ENCODE measurements at regions not wholly inside any gene's neighbourhood (a gene's known extent, or its start where the extent isn't known, plus 50 kb on each side); places are given as distances from the start of the nearest gene placed in this dataset.
"Not testable (repeated sequence)": the region's sequence is repeated elsewhere in the genome, so short reads cannot be mapped to it uniquely, and the experiment has no call there.

DNA sequence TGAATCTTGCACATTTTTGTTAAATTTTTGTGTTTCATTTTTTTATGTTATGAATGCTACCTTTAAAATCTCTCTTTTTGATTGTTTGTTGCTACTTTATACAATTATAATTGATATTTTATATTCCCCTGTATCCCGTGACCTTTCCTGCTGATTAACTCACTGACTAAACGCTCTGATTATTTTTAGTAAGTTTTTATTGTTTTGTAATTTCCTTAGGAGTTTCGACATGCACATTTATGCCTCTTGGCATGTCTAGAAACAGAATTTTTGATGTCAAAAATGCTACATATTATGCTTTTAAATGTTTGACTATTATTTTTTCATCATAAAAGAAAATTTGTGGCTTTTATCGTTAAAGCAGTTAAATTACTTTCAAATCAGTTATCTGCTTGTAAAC lies 1131.6 kb upstream of the TMEFF2 start:
- DNase-seq (ENCODE audit: low spot score), result no peak

DNA sequence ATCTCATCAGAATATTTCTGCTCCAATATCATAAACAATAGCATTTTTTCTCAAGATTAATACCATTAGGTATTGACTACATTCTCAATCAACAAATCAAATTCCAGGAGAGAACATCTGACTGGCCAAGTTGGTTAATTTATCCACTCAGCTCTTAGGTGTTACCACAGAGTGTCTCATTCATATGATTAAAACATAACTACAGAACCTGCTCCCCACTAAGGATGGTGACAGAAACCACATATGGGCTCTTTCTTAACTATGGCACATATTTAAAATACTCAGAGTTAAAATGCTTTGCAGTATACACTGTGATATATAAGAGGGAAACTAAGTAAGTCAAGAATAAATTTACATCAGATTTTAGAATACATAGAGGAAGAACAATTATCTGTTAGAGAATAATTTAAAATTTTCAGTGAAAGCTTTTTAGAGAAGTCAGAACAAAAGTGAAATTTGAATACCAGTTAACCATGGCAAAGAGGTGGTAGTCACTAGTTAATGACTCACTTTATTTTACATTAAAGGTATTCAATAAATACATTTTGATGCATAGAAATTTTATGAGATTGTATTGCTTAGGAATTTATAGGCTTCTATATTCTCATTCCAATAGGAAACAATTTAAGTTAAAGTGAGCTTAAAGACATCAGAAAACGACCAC lies 1120.8 kb upstream of the TMEFF2 start:
- DNase-seq (ENCODE audit: low spot score), result no peak

- no peak for DNase-seq (ENCODE audit: low spot score)
These were observed 1108.7 kb upstream of the TMEFF2 start for GRCh38 chr2:193303464-193303863.

GRCh38 chr2:193294371-193294770 lies 1099.6 kb upstream of the TMEFF2 start:
- DNase-seq (ENCODE audit: low spot score), result no peak

- no peak for DNase-seq (ENCODE audit: low spot score)
These were observed 1084.6 kb upstream of the TMEFF2 start for GRCh38 chr2:193279361-193279760.

GRCh38 chr2:193276988-193277387 lies 1082.3 kb upstream of the TMEFF2 start:
- no peak for DNase-seq (ENCODE audit: low spot score)

DNA sequence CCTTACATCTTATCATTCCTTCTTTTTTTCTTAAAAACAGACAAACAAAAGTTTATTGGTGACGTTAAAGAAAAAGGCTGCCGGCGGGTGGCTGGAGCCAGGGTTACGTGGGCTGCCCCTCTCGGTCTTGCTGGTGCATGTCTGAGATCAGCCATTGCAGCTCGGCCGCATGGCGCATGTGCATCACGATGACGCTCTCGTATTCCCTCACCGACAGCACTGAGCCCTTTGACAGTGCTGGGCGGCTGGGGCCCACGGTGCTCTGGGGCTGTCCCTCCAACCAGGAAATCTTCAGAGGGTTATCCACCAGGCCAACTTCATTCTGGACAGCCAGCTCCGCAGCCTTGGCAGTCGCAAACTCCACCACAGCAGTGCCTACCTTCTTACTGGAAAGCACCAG lies 1081.8 kb upstream of the TMEFF2 start:
- DNase-seq (ENCODE audit: low spot score), result no peak

DNA sequence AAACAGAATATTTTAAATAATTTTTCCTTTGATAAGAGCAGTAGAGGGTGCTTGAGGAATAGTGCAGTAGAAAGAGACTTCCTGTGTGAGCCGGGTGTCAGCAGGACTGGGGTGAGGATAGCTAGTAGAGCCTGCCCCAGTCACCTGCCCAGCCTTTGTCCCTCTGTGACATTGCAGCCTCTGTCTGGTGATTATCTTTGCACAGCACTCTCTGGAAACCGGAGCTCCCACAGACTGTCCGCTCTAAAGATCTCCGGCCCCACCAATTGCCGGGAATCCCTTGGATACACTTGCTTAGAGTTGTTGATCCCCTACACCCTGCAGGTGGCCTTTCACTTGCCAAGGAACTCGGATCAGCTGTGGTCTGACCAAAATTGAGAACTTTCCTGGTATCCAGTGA lies 1081.3 kb upstream of the TMEFF2 start:
- DNase-seq (ENCODE audit: low spot score), result no peak

DNA sequence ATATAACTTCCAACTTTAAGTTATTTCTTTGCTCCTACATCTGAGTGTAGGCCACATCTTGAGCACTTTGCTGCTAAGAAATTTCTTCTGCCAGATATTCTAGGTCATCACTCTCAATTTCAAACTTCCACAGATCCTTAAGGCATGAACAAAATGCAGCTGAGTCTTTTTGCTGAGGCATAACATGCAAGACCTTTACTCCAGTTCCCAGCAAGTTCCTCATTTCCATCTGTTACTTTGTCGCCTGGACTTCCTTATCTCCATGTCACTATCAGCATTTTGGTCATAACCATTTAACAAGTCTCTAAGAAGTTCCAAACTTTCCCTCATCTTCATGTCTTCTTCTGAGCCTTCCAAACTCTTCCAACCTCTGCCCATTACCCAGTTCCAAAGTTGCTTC lies 1077.3 kb upstream of the TMEFF2 start:
- DNase-seq (ENCODE audit: low spot score), result no peak

- no peak for DNase-seq (ENCODE audit: low spot score)
These were observed 1076.1 kb upstream of the TMEFF2 start for GRCh38 chr2:193270816-193271215.

GRCh38 chr2:193267496-193268002 lies 1072.8 kb upstream of the TMEFF2 start:
- DNase-seq (ENCODE audit: low spot score), result no peak

- no peak for DNase-seq (ENCODE audit: low spot score)
These were observed 1058.3 kb upstream of the TMEFF2 start for GRCh38 chr2:193253014-193253530.

GRCh38 chr2:193251909-193252308 lies 1057.2 kb upstream of the TMEFF2 start:
- no peak for DNase-seq (ENCODE audit: low spot score)

DNA sequence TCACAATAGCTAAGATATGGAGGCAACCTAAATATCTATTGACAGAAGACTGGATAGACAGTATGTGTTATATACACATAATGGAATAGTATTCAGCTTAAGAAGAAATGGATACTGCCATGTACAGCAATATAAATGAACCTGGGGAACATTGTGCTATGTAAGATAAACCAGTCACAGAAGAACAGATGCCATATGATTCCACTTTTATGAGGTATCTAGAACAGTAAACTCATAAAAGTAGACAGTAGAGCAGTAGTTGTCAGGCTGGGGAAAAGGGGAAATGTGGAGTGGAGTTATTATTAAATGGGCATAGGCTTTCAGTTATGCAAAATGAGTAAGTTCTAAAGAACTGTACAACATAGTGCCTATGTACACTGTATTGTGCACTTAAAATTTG lies 1055.7 kb upstream of the TMEFF2 start:
- DNase-seq (ENCODE audit: low spot score), result no peak

GRCh38 chr2:193240752-193241151 lies 1046.0 kb upstream of the TMEFF2 start:
- no peak for DNase-seq (ENCODE audit: low spot score)

GRCh38 chr2:193231634-193232033 lies 1036.9 kb upstream of the TMEFF2 start:
- no peak for DNase-seq (ENCODE audit: low spot score)

- DNase-seq (ENCODE audit: low spot score), result no peak
These were observed 1033.5 kb upstream of the TMEFF2 start for GRCh38 chr2:193228276-193228675.

- no peak for DNase-seq (ENCODE audit: low spot score)
These were observed 1027.7 kb upstream of the TMEFF2 start for GRCh38 chr2:193222454-193222853.

DNA sequence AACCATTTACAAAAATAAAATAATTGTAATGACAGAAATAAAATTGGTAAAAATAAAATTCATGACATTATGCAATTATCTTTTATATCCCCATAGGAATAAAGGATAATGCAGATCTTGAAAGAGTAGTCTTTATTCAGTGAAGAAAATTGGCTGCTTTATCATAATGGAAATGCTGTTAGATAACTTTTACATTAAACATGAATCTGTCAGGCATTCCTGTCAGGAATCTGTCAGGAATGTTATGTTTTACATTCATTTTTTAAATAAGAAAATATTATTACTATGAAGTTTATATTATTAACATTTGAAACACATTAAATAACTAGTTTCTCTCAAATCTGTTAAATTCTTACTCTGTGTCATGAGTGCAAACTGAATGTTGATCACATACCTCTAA lies 1024.7 kb upstream of the TMEFF2 start:
- DNase-seq (ENCODE audit: low spot score), result no peak

DNA sequence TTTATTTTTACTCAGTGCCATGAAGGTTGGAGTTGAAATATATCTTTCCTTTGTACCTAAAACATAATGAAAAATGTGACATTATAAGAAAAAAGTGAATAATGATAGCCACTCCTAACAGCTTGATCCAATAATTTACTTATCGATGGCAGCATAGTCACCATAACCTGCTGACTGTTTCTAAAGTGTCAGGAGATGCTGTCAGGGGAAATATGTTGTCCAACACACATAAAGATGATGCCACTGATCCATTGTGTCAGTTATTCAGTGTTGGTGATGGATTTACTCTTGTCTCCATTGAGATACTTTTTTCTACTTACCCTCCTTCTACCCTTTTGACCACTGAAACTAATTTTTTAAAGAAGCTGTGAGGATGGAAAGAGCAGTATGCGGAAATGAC lies 1006.9 kb upstream of the TMEFF2 start:
- DNase-seq (ENCODE audit: low spot score), result no peak

GRCh38 chr2:193199322-193199721 lies 1004.6 kb upstream of the TMEFF2 start:
- DNase-seq (ENCODE audit: low spot score), result no peak

- no peak for DNase-seq (ENCODE audit: low spot score)
These were observed 993.1 kb upstream of the TMEFF2 start for GRCh38 chr2:193187816-193188215.

DNA sequence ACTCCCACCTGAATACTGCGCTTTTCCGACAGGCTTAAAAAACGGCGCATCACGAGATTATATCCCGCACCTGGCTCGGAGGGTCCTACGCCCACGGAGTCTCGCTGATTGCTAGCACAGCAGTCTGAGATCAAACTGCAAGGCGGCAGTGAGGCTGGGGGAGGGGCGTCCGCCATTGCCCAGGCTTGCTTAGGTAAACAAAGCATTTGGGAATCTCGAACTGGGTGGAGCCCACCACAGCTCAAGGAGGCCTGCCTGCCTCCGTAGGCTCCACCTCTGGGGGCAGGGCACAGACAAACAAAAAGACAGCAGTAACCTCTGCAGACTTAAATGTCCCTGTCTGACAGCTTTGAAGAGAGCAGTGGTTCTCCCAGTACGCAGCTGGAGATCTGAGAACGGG lies 976.2 kb upstream of the TMEFF2 start:
- not testable (repeated sequence) for DNase-seq (ENCODE audit: low spot score)

GRCh38 chr2:193156480-193156879 lies 961.7 kb upstream of the TMEFF2 start:
- peak; percentile 5 for DNase-seq (ENCODE audit: low spot score)

Measured in SW480 (cell line).